Stimulated activated CD4-positive, alpha-beta T cell treated with anti-CD3 and anti-CD28 coated beads, Interleukin-2, amount 100 ng/mL, for 24 hours (primary cell): ENCODE measurements at regions not wholly inside any gene's neighbourhood (a gene's known extent, or its start where the extent isn't known, plus 50 kb on each side); places are given as distances from the start of the nearest gene placed in this dataset.

Source experiments
- DNase-seq, 2 donors: peaks; one replicate each; pipeline ENCODE4 v3.0.0-alpha.2; 2020

DNA sequence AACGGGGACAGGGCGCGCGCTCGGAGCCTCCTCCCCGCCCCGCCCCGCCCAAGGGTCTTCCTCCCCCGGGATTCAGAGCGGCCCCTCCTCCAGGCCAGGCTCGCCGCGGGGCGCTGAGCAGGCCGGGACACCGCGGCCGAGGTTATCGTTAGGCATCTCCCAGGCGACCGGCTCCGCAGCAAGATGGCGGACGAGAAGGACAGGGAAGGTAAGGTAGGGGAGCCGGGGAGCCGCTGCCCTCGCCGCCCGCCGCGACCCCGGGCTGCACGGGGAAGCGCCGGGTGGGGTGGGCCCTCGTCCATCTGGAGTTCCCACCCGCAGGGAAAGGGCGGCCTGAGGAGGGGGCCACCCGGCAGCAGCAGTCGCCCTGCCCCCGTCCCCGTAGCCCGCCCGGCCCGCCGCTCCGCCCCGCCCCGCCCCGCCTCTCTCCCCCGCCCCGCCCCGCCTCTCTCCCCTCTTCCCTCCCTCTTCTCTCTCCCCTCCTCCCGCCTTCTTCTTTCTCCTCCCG is 105.9 kb upstream of the HNRNPU start:
- DNase-seq: peak in 1 of 2 donors; percentile 70

DNA sequence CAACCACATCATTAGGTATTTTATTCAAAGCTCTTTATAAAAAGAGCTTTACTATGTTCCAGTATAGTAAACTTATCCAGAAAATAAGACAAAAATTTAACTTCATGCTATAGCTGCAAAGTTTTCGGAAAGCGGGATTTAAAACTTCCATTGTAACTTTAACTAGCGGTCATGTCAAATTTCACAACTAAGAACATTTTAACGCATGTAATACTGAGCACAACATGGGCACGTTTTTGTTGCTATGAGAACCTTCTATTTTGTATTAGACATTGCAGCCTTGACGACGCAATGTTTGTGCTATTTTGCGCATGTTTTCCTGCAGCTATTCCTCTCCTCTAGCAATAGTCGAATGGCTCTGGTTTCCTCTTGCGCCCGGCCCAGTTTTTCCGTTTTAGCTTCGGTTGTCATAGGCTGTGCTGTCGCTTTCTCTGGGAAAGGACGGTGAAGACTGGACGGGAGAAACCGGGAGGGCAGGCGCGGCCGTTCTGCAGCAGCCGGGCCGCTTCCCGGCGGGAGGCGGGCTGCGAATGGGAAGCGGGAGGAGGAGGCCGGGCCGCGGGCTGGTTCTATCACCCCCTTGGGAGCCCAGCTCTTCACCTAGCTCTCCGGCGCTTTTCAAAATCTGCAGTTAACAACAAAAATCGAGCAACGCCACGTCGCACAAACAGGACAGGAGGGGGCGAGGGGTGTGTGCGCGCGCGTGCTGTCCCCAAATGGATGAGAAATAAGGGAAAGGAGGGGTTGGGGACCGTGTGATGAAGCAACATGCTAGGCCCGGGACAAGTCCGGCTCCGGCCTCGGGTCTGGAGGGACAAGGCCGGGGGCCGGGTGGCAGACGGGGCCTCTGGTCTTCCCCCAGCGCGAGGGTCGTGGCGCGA is 105.3 kb upstream of the HNRNPU start:
- peak; percentile 54 to 65 for DNase-seq

GRCh38 chr1:244968881-244969280 is 104.5 kb upstream of the HNRNPU start:
- no peak for DNase-seq

- no peak for DNase-seq
Observed at GRCh38 chr1:244968471-244968871, 104.1 kb upstream of the HNRNPU start.

- no peak for DNase-seq
Observed at GRCh38 chr1:244967159-244967558, 102.8 kb upstream of the HNRNPU start.

- no peak for DNase-seq
Observed at GRCh38 chr1:244965185-244966030, 101.1 kb upstream of the HNRNPU start.

DNA sequence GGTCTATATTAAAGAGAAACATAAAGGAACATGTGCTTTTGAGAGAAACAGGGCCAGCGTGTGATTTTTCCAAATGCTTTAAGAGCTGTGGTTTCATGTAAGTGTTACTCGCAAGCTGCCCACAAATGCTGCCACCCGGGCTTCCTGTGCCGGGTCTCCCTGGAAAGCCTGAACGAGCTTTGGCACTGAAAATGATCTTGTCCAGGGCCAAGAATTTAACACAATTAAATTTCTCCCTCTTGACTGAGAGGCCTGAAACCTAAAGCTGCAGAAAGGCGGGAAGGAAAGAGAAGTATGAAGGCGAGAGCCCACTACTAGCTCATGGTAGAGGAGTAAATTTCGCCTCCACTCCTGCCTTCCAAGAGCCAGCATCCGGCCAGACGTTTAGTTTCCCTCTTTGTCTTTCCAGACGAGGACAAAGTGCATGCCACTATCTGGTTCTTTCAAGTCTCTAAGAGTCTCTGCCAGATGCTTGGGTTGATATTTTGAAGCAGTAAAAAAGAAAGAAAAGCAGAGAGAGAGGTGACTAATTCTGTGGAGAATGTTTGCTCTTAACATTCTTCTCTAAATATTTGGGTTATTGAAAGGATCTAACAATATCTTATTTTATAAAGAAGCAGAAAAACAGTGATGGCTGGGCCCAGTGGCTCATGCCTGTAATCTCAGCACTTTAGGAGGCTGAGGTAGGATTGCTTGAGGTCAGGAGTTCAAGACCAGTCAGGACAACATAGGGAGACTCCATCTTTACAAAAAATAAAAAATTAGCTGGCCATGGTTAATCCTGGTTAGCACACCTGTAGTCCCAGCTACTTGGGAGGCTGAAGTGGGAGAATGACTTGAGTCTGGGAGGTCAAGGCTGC is 100.0 kb upstream of the HNRNPU start:
- DNase-seq: peak in 1 of 2 donors; percentile 15

DNA sequence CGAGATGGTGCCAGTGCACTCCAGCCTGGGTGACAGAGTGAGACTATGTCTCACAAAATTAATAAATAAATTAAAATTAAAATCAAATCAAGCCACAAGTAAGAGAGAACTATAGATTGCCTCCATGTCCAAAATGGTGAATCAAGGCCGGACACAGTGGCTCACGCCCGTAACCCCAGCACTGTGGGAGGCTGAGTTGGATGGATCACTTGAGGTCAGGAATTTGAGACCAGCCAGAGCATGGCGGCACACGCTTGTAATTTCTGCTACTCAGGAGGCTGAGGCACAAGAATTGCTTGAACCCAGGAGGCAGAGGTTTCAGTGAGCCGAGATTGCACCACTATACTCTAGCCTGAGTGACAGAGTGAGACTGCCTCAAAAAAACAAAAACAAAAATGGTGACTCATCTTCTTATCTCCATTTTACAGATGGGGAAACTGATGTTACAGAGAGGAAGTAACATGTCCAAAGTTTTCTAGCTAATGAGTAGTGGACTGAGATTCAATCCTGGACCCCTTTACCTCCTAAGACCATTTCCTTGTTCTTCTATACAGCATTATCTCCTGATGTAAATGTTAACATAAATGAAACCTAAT is 99.0 kb upstream of the HNRNPU start:
- no peak for DNase-seq

DNA sequence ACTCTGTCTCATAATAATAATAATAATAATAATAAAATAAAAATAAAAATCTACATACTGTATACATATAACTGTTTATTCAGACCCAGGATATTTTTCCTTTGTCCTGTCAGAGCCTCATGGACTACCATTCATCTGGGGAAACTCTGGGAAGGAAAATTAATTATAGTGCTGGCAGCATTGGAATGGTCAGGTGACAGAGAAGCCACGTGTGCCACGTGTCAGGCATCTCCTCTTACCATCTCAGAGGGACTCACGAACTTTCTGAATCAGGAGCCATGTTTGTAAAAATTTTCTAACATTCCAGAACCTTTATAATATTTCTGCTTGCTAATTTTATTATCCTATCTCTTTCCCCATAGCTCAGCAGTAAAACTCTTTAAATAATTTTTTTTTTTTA is 97.8 kb upstream of the HNRNPU start:
- no peak for DNase-seq

DNA sequence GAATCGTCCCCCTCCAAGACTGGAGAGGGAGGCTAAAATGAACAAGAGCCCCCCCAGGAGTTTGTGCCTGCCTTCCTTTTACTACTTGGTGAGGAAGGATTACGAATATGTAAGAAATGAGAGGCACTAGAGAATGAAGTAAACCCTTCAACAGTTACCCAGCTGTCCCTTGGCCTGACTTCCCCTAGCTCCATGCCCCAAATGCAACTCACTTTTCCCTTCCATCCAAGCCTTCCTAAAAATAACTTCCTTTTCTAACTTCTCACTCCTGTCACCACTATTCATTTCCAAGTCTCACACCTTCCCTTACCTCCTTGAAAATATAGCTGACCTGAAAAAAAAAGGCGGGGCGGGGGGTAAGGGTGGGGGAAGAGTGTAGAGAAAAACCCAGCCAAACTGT is 96.6 kb upstream of the HNRNPU start:
- no peak for DNase-seq

GRCh38 chr1:244958593-244958992 is 94.2 kb upstream of the HNRNPU start:
- DNase-seq: no peak

DNA sequence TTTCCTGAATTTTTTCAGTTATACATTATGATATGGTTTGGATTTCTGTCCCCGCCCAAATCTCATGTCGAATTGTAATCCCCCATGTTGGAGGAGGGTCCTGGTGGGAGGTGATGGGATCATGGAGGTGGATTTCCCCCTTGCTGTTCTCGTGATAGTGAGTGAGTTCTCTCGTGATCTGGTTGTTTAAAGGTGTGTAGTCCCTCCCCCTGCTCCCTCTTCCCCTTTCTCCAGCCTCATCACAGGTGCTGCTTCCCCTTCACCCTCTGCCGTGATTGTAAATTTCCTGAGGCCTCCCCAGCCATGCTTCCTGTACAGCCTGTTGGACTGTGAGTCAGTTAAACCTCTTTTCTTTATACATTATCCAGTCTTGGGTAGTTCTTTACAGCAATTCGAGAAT is 93.2 kb upstream of the HNRNPU start:
- no peak for DNase-seq

- no peak for DNase-seq
Observed at GRCh38 chr1:244957122-244957521, 92.8 kb upstream of the HNRNPU start.

DNA sequence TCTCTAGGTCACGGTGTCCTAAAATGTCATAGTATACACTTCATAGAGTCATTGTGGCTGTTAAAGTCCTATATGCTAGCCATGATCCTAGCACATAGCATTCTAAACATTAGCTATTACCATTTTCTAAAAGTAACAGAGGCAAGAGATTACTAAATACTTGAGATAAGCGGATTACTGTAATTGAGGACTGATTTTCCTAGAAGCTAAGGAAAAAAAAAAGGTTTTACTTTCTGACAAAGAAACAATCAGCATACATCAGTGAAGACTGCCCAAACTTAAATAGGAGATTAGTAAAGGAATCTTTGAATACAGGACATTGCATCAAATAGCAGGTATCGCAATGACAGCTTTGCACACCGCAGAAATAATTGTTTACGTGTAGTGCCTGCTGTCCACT is 91.3 kb upstream of the HNRNPU start:
- no peak for DNase-seq

DNA sequence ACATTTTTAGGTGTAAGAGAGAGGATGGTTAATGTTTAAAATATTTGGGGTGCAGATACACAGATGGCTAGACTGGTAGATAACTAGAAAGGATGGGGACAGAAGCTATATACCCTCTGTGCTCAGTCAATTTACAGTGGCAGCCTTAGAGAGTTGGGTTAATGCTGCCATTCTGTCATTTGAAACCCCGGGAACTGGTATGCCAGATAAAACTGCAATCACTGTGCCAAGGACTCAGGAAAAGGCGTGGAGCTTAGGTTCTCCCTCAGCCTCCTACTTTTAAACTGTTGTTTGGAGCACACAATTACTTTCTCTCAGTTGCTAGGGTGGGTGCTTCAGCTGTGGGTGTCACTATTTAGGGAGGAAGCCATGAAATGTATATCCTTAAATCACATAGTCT is 90.0 kb upstream of the HNRNPU start:
- DNase-seq: no peak

- no peak for DNase-seq
Observed at GRCh38 chr1:244953901-244954300, 89.6 kb upstream of the HNRNPU start.

DNA sequence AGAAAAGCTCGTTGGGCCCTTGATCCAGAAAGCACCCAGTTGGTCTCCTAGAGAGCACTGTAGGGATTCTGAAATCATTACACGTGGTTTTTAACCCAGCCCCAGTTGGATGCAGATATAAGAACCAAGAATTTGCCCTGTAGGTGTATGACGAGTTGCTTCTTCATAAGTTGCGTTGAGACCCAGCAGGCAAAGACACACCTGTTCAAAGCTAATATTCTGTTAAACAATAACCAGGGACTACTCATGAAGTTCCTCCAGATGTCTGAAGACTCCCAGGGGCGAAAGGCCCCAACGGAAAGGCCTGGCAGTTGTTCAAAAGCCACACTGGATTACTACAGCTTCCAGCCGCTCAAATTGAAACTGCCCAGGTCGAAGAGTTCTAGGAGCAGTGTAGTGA is 88.6 kb upstream of the HNRNPU start:
- DNase-seq: no peak

DNA sequence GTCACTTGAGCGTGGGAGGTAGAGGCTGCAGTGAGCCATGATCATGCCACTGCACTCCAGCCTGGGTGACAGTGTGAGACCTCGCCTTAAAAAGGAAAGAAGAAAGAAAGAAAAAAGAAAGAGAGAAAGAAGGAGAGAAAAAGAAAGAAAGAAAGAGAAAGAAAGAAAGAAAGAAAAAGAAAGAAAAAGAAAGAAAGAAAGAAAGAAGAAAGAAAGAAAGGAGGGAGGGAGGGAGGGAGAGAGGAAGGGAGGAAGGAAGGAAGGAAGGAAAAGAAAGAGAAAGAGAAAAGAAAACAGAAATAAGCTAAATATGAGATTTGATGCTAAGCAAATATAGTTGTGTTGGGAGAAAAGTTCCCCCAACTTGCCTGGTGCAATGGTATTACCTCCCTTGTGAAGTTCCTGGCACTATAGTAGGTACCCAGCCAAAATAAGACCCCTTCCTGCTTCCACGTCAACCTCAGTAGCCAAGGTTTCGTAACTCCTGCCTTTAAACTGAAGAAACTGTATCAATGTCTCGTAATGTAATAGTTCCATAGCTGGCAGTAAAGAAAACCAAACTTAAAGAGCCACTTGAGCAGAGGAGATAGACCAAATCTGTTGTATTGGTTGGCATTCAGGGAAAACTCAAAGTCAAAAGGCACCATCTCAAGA is 88.1 kb upstream of the HNRNPU start:
- no peak for DNase-seq

- DNase-seq: no peak
Observed at GRCh38 chr1:244948416-244948815, 84.1 kb upstream of the HNRNPU start.

GRCh38 chr1:244945109-244945671 is 80.8 kb upstream of the HNRNPU start:
- DNase-seq: no peak

GRCh38 chr1:244941121-244941520 is 76.8 kb upstream of the HNRNPU start:
- no peak for DNase-seq

DNA sequence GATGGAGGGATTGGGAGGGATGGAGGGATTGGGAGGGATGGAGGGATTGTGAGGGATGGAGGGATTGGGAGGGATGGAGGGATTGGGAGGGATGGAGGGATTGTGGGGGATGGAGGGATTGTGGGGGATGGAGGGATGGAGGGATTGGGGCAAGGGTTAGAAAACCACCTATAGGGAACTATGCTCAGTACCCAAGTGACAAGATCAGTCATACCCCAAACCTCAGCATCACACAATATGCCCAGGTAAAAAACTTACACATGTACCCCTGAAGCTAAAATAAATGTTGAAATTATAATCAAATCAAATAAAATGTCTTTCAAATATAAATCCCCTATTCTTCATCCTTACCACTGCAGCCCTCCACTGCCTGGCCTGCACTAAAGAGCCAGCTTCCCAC is 72.8 kb upstream of the HNRNPU start:
- no peak for DNase-seq
